ENCODE measurements at regions not wholly inside any gene's neighbourhood (a gene's known extent, or its start where the extent isn't known, plus 50 kb on each side); places are given as distances from the start of the nearest gene placed in this dataset.

GRCh38 chr6:4396044-4396443 lies 260.7 kb upstream of the ECI2 start:
- no peak for DNase-seq (ENCODE audit: low spot score in 2 of 2)
- ATAC-seq (ENCODE audit: low read depth), result no peak
- Mint-ChIP-seq H3K27me3 (peaks cover 3% of the 10 kb centered on the region), H3K36me3 (no peaks in the 10 kb centered on the region), H3K9me3 (peaks cover 2% of the 10 kb centered on the region), H3K4me1 (no peaks in the 10 kb centered on the region), H3K27ac (no peak overlapping the region), H3K4me3 (no peak overlapping the region)

- H3K36me3 Mint-ChIP-seq, result no peaks in the 10 kb centered on the region
- H3K9me3 Mint-ChIP-seq, result peaks cover 2% of the 10 kb centered on the region
- peaks cover 3% of the 10 kb centered on the region for H3K27me3 Mint-ChIP-seq
- no peak overlapping the region for H3K27ac Mint-ChIP-seq
- H3K4me3 Mint-ChIP-seq, result no peak overlapping the region
- no peaks in the 10 kb centered on the region for H3K4me1 Mint-ChIP-seq
- ATAC-seq (ENCODE audit: low read depth) (no peak), DNase-seq (ENCODE audit: low spot score in 2 of 2) (no peak)
These were observed 260.0 kb upstream of the ECI2 start for GRCh38 chr6:4395386-4395785.

- peaks cover 3% of the 10 kb centered on the region for H3K27me3 Mint-ChIP-seq
- H3K4me3 Mint-ChIP-seq, result no peak overlapping the region
- DNase-seq (ENCODE audit: low spot score in 2 of 2) (no peak), ATAC-seq (ENCODE audit: low read depth) (no peak)
- H3K36me3 Mint-ChIP-seq, result no peaks in the 10 kb centered on the region
- peaks cover 2% of the 10 kb centered on the region for H3K9me3 Mint-ChIP-seq
- no peak overlapping the region for H3K27ac Mint-ChIP-seq
- no peaks in the 10 kb centered on the region for H3K4me1 Mint-ChIP-seq
These were observed 259.4 kb upstream of the ECI2 start for GRCh38 chr6:4394786-4395185.

- H3K36me3 Mint-ChIP-seq, result no peaks in the 10 kb centered on the region
- ATAC-seq (ENCODE audit: low read depth) (no peak), DNase-seq (ENCODE audit: low spot score in 2 of 2) (no peak)
- no peak overlapping the region for H3K27ac Mint-ChIP-seq
- H3K9me3 Mint-ChIP-seq, result peaks cover 3% of the 10 kb centered on the region
- no peaks in the 10 kb centered on the region for H3K4me1 Mint-ChIP-seq
- no peak overlapping the region for H3K4me3 Mint-ChIP-seq
- H3K27me3 Mint-ChIP-seq, result peaks cover 5% of the 10 kb centered on the region
These were observed 253.3 kb upstream of the ECI2 start for GRCh38 chr6:4388675-4389074.

GRCh38 chr6:4384656-4385055 lies 249.3 kb upstream of the ECI2 start:
- H3K9me3 Mint-ChIP-seq, result peaks cover 15% of the 10 kb centered on the region
- no peak overlapping the region for H3K27ac Mint-ChIP-seq
- DNase-seq (ENCODE audit: low spot score in 2 of 2), result no peak
- peaks cover 3% of the 10 kb centered on the region for H3K36me3 Mint-ChIP-seq
- H3K27me3 Mint-ChIP-seq, result peaks cover 8% of the 10 kb centered on the region
- ATAC-seq (ENCODE audit: low read depth), result no peak
- H3K4me3 Mint-ChIP-seq, result no peak overlapping the region
- no peaks in the 10 kb centered on the region for H3K4me1 Mint-ChIP-seq

GRCh38 chr6:4383910-4384638 lies 248.7 kb upstream of the ECI2 start:
- H3K4me3 Mint-ChIP-seq, result no peak overlapping the region
- H3K27me3 Mint-ChIP-seq, result peaks cover 9% of the 10 kb centered on the region
- peaks cover 15% of the 10 kb centered on the region for H3K9me3 Mint-ChIP-seq
- DNase-seq (ENCODE audit: low spot score in 2 of 2) (no peak), ATAC-seq (ENCODE audit: low read depth) (no peak)
- H3K27ac Mint-ChIP-seq, result no peak overlapping the region
- H3K36me3 Mint-ChIP-seq, result peaks cover 3% of the 10 kb centered on the region
- no peaks in the 10 kb centered on the region for H3K4me1 Mint-ChIP-seq

- H3K9me3 Mint-ChIP-seq, result peaks cover 15% of the 10 kb centered on the region
- no peak overlapping the region for H3K27ac Mint-ChIP-seq
- DNase-seq (ENCODE audit: low spot score in 2 of 2) (no peak), ATAC-seq (ENCODE audit: low read depth) (no peak)
- no peaks in the 10 kb centered on the region for H3K4me1 Mint-ChIP-seq
- peaks cover 3% of the 10 kb centered on the region for H3K36me3 Mint-ChIP-seq
- H3K27me3 Mint-ChIP-seq, result peaks cover 14% of the 10 kb centered on the region
- no peak overlapping the region for H3K4me3 Mint-ChIP-seq
These were observed 247.0 kb upstream of the ECI2 start for GRCh38 chr6:4382362-4382853.

GRCh38 chr6:4381381-4381780 lies 246.0 kb upstream of the ECI2 start:
- no peak for ATAC-seq (ENCODE audit: low read depth)
- H3K27me3 Mint-ChIP-seq, result peaks cover 20% of the 10 kb centered on the region

GRCh38 chr6:4380881-4381281 lies 245.5 kb upstream of the ECI2 start:
- no peak overlapping the region for H3K27ac Mint-ChIP-seq
- DNase-seq (ENCODE audit: low spot score in 2 of 2) (no peak), ATAC-seq (ENCODE audit: low read depth) (no peak)
- no peak overlapping the region for H3K4me3 Mint-ChIP-seq
- peaks cover 22% of the 10 kb centered on the region for H3K27me3 Mint-ChIP-seq
- no peaks in the 10 kb centered on the region for H3K4me1 Mint-ChIP-seq
- H3K36me3 Mint-ChIP-seq, result peaks cover 3% of the 10 kb centered on the region
- peaks cover 15% of the 10 kb centered on the region for H3K9me3 Mint-ChIP-seq

More at GRCh38 chr6:4381381-4381780, 246.0 kb upstream of the ECI2 start:
- Mint-ChIP-seq H3K36me3 (peaks cover 3% of the 10 kb centered on the region), H3K27ac (no peak overlapping the region), H3K4me3 (no peak overlapping the region), H3K9me3 (peaks cover 15% of the 10 kb centered on the region), H3K4me1 (no peaks in the 10 kb centered on the region)
- no peak for DNase-seq (ENCODE audit: low spot score in 2 of 2)

GRCh38 chr6:4379958-4380357 lies 244.6 kb upstream of the ECI2 start:
- no peak overlapping the region for H3K27ac Mint-ChIP-seq
- peaks cover 14% of the 10 kb centered on the region for H3K9me3 Mint-ChIP-seq
- H3K36me3 Mint-ChIP-seq, result peaks cover 3% of the 10 kb centered on the region
- H3K4me3 Mint-ChIP-seq, result no peak overlapping the region
- ATAC-seq (ENCODE audit: low read depth), result no peak
- DNase-seq (ENCODE audit: low spot score in 2 of 2), result no peak
- no peaks in the 10 kb centered on the region for H3K4me1 Mint-ChIP-seq
- peaks cover 24% of the 10 kb centered on the region for H3K27me3 Mint-ChIP-seq

- no peak for ATAC-seq (ENCODE audit: low read depth)
- no peaks in the 10 kb centered on the region for H3K4me1 Mint-ChIP-seq
- H3K9me3 Mint-ChIP-seq, result peaks cover 12% of the 10 kb centered on the region
- H3K4me3 Mint-ChIP-seq, result no peak overlapping the region
- no peak for DNase-seq (ENCODE audit: low spot score in 2 of 2)
- H3K27me3 Mint-ChIP-seq, result peaks cover 25% of the 10 kb centered on the region
- no peak overlapping the region for H3K27ac Mint-ChIP-seq
- H3K36me3 Mint-ChIP-seq, result peaks cover 3% of the 10 kb centered on the region
These were observed 243.1 kb upstream of the ECI2 start for GRCh38 chr6:4378319-4378996.

GRCh38 chr6:4377603-4378002 lies 242.2 kb upstream of the ECI2 start:
- Mint-ChIP-seq H3K27me3 (peaks cover 25% of the 10 kb centered on the region), H3K9me3 (peaks cover 9% of the 10 kb centered on the region), H3K36me3 (peaks cover 3% of the 10 kb centered on the region), H3K27ac (no peak overlapping the region), H3K4me1 (no peaks in the 10 kb centered on the region), H3K4me3 (no peak overlapping the region)
- no peak for DNase-seq (ENCODE audit: low spot score in 2 of 2)
- no peak for ATAC-seq (ENCODE audit: low read depth)

GRCh38 chr6:4374216-4374615 lies 238.8 kb upstream of the ECI2 start:
- Mint-ChIP-seq H3K4me3 (no peak overlapping the region), H3K27ac (no peak overlapping the region), H3K9me3 (no peaks in the 10 kb centered on the region), H3K27me3 (peaks cover 23% of the 10 kb centered on the region), H3K36me3 (no peaks in the 10 kb centered on the region), H3K4me1 (no peaks in the 10 kb centered on the region)
- no peak for DNase-seq (ENCODE audit: low spot score in 2 of 2)
- ATAC-seq (ENCODE audit: low read depth), result no peak

GRCh38 chr6:4372866-4373265 lies 237.5 kb upstream of the ECI2 start:
- peaks cover 17% of the 10 kb centered on the region for H3K27me3 Mint-ChIP-seq
- DNase-seq (ENCODE audit: low spot score in 2 of 2) (no peak), ATAC-seq (ENCODE audit: low read depth) (no peak)
- H3K4me1 Mint-ChIP-seq, result no peaks in the 10 kb centered on the region
- no peaks in the 10 kb centered on the region for H3K36me3 Mint-ChIP-seq
- H3K9me3 Mint-ChIP-seq, result no peaks in the 10 kb centered on the region
- no peak overlapping the region for H3K27ac Mint-ChIP-seq
- H3K4me3 Mint-ChIP-seq, result no peak overlapping the region
